IMR-90 (cell line): ENCODE measurements at regions not wholly inside any gene's neighbourhood (a gene's known extent, or its start where the extent isn't known, plus 50 kb on each side); places are given as distances from the start of the nearest gene placed in this dataset.

ENCODE experiments used
- ATAC-seq: fragments of 200-7000 bp; cut with Tn5 transposase; 2 replicates; pipeline ENCODE4 v1.9.1; 2020; ENCODE audit warnings: low read depth, mild to moderate bottlenecking, moderate library complexity
- BruUV-seq: library from RNA; stranded (reverse); fragments of 400-500 nt; replicated peaks from 2 replicates; lab custom pipeline; 2021; lab: Mats Ljungman, UMichigan
- CTCF ChIA-PET: fragments of 300-600 bp; formaldehyde crosslinking; extraction: SDS; loops from one replicate; lab custom pipeline; 2021; ENCODE audit warnings: antibody characterized with exemption; lab: Yijun Ruan, JAX
- POLR2A ChIA-PET: fragments of 300-600 bp; sonication (Branson Sonifier 250); formaldehyde crosslinking; loops from one replicate; lab custom pipeline; 2022; ENCODE audit warnings: antibody characterized with exemption; ENCODE audit not compliant: unreplicated experiment; lab: Charles Lee
- DNase-seq: peaks from one replicate; pipeline ENCODE4 v3.0.0; 2013
- H2AFZ ChIP-seq: replicated peaks from 2 replicates; pipeline ENCODE3; 2013; ENCODE audit warnings: low read length, mild to moderate bottlenecking; ENCODE audit not compliant: poor library complexity
- H2AK5ac ChIP-seq: 2 replicates; pipeline ENCODE4 v1.6.1; 2013; ENCODE audit warnings: low read depth, low read length, inconsistent platforms
- H2AK9ac ChIP-seq: replicated peaks from 2 replicates; pipeline ENCODE3; 2013; ENCODE audit warnings: mild to moderate bottlenecking, low read depth, low read length, moderate library complexity; ENCODE audit not compliant: poor library complexity
- H2BK120ac ChIP-seq: 2 replicates; pipeline ENCODE4 v1.6.1; 2013; ENCODE audit warnings: low read depth, low read length, inconsistent platforms
- H2BK15ac ChIP-seq: 3 replicates; pipeline ENCODE4 v1.6.1; 2013; ENCODE audit warnings: low read depth, low read length, inconsistent platforms
- H2BK20ac ChIP-seq: 2 replicates; pipeline ENCODE4 v1.6.1; 2013; ENCODE audit warnings: low read depth, mild to moderate bottlenecking, inconsistent platforms, low read length, moderate library complexity
- H2BK5ac ChIP-seq: 2 replicates; pipeline ENCODE4 v1.6.1; 2013; ENCODE audit warnings: mild to moderate bottlenecking, low read depth, low read length, inconsistent platforms; ENCODE audit not compliant: poor library complexity, severe bottlenecking
- H3K14ac ChIP-seq: replicated peaks from 2 replicates; pipeline ENCODE4 v1.6.1; 2013; ENCODE audit warnings: low read depth, low read length, inconsistent platforms
- H3K18ac ChIP-seq: 2 replicates; pipeline ENCODE4 v1.6.1; 2013; ENCODE audit warnings: low read depth, low read length, control low read depth
- H3K23ac ChIP-seq: 2 replicates; pipeline ENCODE4 v1.6.1; 2013; ENCODE audit warnings: low read depth, low read length, inconsistent platforms
- H3K27ac ChIP-seq: 2 replicates; pipeline ENCODE4 v1.5.1; 2013; ENCODE audit warnings: mild to moderate bottlenecking, control low read depth, low read length; ENCODE audit not compliant: insufficient read depth
- H3K27me3 ChIP-seq: 2 replicates; pipeline ENCODE4 v1.6.1; 2013; ENCODE audit warnings: low read length; ENCODE audit not compliant: control insufficient read depth, insufficient read depth
- H3K36me3 ChIP-seq: 2 replicates; pipeline ENCODE4 v1.6.1; 2013; ENCODE audit warnings: low read length, mixed read lengths; ENCODE audit not compliant: control insufficient read depth, insufficient read depth
- H3K4ac ChIP-seq: 2 replicates; pipeline ENCODE4 v1.6.1; 2013; ENCODE audit warnings: low read depth, low read length, inconsistent platforms
- H3K4me1 ChIP-seq: 2 replicates; pipeline ENCODE4 v1.6.1; 2013; ENCODE audit warnings: low read length, mixed read lengths; ENCODE audit not compliant: control insufficient read depth, insufficient read depth
- H3K4me2 ChIP-seq: 2 replicates; pipeline ENCODE4 v1.6.1; 2013; ENCODE audit warnings: low read depth, mild to moderate bottlenecking, control low read depth, low read length, moderate library complexity
- H3K4me3 ChIP-seq: 2 replicates; pipeline ENCODE4 v1.5.1; 2013; ENCODE audit warnings: low read depth, mild to moderate bottlenecking, control low read depth, low read length, moderate library complexity; ENCODE audit not compliant: insufficient read depth
- H3K56ac ChIP-seq: 2 replicates; pipeline ENCODE4 v1.6.1; 2013; ENCODE audit warnings: low read length, inconsistent platforms; ENCODE audit not compliant: insufficient read depth; ENCODE audit errors: extremely low read depth
- H3K79me1 ChIP-seq, 2 experiments: 2 replicates each; pipeline ENCODE4 v1.6.1; 2013; ENCODE audit warnings: low read length in 2 of 2, inconsistent platforms in 1 of 2, low read depth in 1 of 2
- H3K9ac ChIP-seq: 2 replicates; pipeline ENCODE4 v1.6.1; 2013; ENCODE audit warnings: low read depth, low read length, control low read depth
- H3K9me1 ChIP-seq: 2 replicates; pipeline ENCODE4 v1.6.1; 2013; ENCODE audit warnings: low read length, inconsistent platforms; ENCODE audit not compliant: insufficient read depth
- H3K9me3 ChIP-seq: 2 replicates; pipeline ENCODE4 v1.6.1; 2013; ENCODE audit warnings: low read length; ENCODE audit not compliant: control insufficient read depth, insufficient read depth
- H4K20me1 ChIP-seq: 2 replicates; pipeline ENCODE4 v1.6.1; 2013; ENCODE audit warnings: low read length, inconsistent platforms; ENCODE audit not compliant: insufficient read depth
- H4K5ac ChIP-seq: 2 replicates; pipeline ENCODE4 v1.6.1; 2013; ENCODE audit warnings: mild to moderate bottlenecking, low read depth, low read length, control low read depth
- H4K8ac ChIP-seq, 2 experiments: 2 replicates each; pipeline ENCODE4 v1.6.1; 2013; ENCODE audit warnings: low read depth in 2 of 2, low read length in 2 of 2, control low read depth in 1 of 2, inconsistent platforms in 1 of 2
- H4K91ac ChIP-seq: 2 replicates; pipeline ENCODE4 v1.6.1; 2013; ENCODE audit warnings: low read depth, low read length, inconsistent platforms; ENCODE audit not compliant: insufficient read depth
- CEBPB ChIP-seq: IDR thresholded peaks from 2 replicates; pipeline ENCODE4 v1.6.1; 2012; ENCODE audit warnings: low read depth, low read length, improper control_type of control experiment
- POLR2A ChIP-seq: IDR thresholded peaks from 2 replicates; pipeline ENCODE4 v1.6.1; 2012; ENCODE audit warnings: mild to moderate bottlenecking, low read depth, low read length
- RFX5 ChIP-seq: IDR thresholded peaks from 2 replicates; pipeline ENCODE4 v1.8.0; 2012; ENCODE audit warnings: low read depth, mild to moderate bottlenecking, low read length, moderate library complexity
- dilution Hi-C: fragments of 300-500 bp; cut with HindIII; formaldehyde crosslinking; loops from one replicate; pipeline ENCODE4 v1.14.3; 2018; ENCODE audit warnings: low sequenced_read_pairs; ENCODE audit not compliant: unreplicated experiment
- in situ Hi-C: fragments of 300-500 bp; cut with MboI; formaldehyde crosslinking; loops from 3 replicates; pipeline ENCODE4 v1.14.3; 2019; ENCODE audit warnings: low sequenced_read_pairs, inconsistent platforms, mixed read lengths
- intact Hi-C: fragments of 100-400 bp; cut with micrococcal nuclease; formaldehyde crosslinking; loops from 2 replicates; pipeline ENCODE4 v1.10.0; 2022

DNA sequence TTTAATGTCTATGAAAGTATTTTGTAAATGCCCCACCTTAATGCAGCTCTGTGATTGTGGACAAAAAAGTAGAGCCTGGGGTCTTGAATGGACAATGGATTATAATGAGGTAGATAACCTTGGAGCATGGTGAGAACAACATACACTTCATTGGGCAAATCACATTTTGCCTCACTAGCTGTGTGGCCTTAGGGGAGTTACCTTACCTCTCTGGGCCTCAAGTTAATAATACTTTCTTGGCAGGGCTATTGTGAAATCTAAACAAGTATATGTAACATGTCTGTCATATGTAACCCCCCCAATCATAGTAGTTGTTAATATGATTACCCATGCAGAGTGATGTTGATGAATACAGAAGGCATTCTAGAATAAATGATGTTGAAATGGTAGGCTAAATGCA, 213.6 kb upstream of the ANKRD55 start:
- intact Hi-C loops = no loop called here
- Histone ChIP-seq H3K79me1 (no peaks in the 10 kb centered on the region), H3K18ac (no peak overlapping the region), H2BK120ac (no peak overlapping the region), H3K4me1 (no peaks in the 10 kb centered on the region), H3K9me1 (no peaks in the 10 kb centered on the region), H2AK9ac (no peak overlapping the region), H2BK15ac (no peak overlapping the region), H3K4me3 (no peak overlapping the region), H4K20me1 (no peaks in the 10 kb centered on the region), H3K27ac (no peak overlapping the region), H3K56ac (no peak overlapping the region), H2AK5ac (no peak overlapping the region), H4K91ac (no peak overlapping the region), H3K23ac (no peak overlapping the region), H3K9me3 (no peaks in the 10 kb centered on the region), H3K4me2 (no peak overlapping the region), H4K8ac (no peak overlapping the region), H2AFZ (no peak overlapping the region), H3K27me3 (no peaks in the 10 kb centered on the region), H4K5ac (no peak overlapping the region), H3K9ac (no peak overlapping the region), H2BK5ac (no peak overlapping the region), H3K4ac (no peak overlapping the region), H3K14ac (no peak overlapping the region), H2BK20ac (no peak overlapping the region), H3K36me3 (no peaks in the 10 kb centered on the region)
- in situ Hi-C loops = no loop called here
- no peak for TF ChIP-seq RFX5
- TF ChIP-seq CEBPB = peak; percentile 25; the same call in 1 of the 2 replicates
- TF ChIP-seq POLR2A = no peak
- dilution Hi-C loops = no loop called here
- no TSS peak for BruUV-seq
- ChIA-PET CTCF (interaction anchor here (0.5 kb wide), 2 partner anchors 15 to 382 kb away, joined by 3 read pairs; no protein-coding TSS in a partner anchor), POLR2A (no interaction called here)
- DNase-seq = no peak
- ATAC-seq = no peak
